HG03457 (cell line): ENCODE measurements at regions not wholly inside any gene's neighbourhood (a gene's known extent, or its start where the extent isn't known, plus 50 kb on each side); places are given as distances from the start of the nearest gene placed in this dataset.
"Not testable (repeated sequence)": the region's sequence is repeated elsewhere in the genome, so short reads cannot be mapped to it uniquely, and the experiment has no call there.

ENCODE experiments used
- ATAC-seq: cut with Tn5 transposase; IDR thresholded peaks from one replicate; pipeline ENCODE4 v1.9.1; 2021; ENCODE audit warnings: moderate number of reproducible peaks; ENCODE audit not compliant: unreplicated experiment

- ATAC-seq = no peak
Observed at GRCh38 chr6:137653706-137654059, 159.5 kb upstream of the OLIG3 start.

GRCh38 chr6:137654365-137654981, 160.3 kb upstream of the OLIG3 start:
- no peak for ATAC-seq

GRCh38 chr6:137655291-137655690, 161.1 kb upstream of the OLIG3 start:
- ATAC-seq = no peak

- ATAC-seq = no peak
Observed at GRCh38 chr6:137656735-137657134, 162.5 kb upstream of the OLIG3 start.

GRCh38 chr6:137657351-137657911, 163.2 kb upstream of the OLIG3 start:
- no peak for ATAC-seq

- ATAC-seq = no peak
Observed at GRCh38 chr6:137658287-137658686, 164.1 kb upstream of the OLIG3 start.

- ATAC-seq = no peak
Observed at GRCh38 chr6:137659871-137660270, 165.7 kb upstream of the OLIG3 start.

GRCh38 chr6:137660296-137660731, 166.1 kb upstream of the OLIG3 start:
- ATAC-seq = no peak

GRCh38 chr6:137661601-137662000, 167.4 kb upstream of the OLIG3 start:
- ATAC-seq = no peak

- no peak for ATAC-seq
Observed at GRCh38 chr6:137664183-137664582, 170.0 kb upstream of the OLIG3 start.

GRCh38 chr6:137665342-137665934, 171.2 kb upstream of the OLIG3 start:
- no peak for ATAC-seq

GRCh38 chr6:137666202-137666774, 172.1 kb upstream of the OLIG3 start:
- ATAC-seq = no peak

GRCh38 chr6:137673603-137674002, 179.4 kb upstream of the OLIG3 start:
- no peak for ATAC-seq

GRCh38 chr6:137676888-137677287, 182.7 kb upstream of the OLIG3 start:
- ATAC-seq = no peak

GRCh38 chr6:137677709-137678108, 183.5 kb upstream of the OLIG3 start:
- no peak for ATAC-seq

- ATAC-seq = no peak
Observed at GRCh38 chr6:137678451-137678850, 184.3 kb upstream of the OLIG3 start.

- ATAC-seq = no peak
Observed at GRCh38 chr6:137680705-137681346, 186.2 kb upstream of the TNFAIP3 start.

- ATAC-seq = no peak
Observed at GRCh38 chr6:137681445-137682009, 185.5 kb upstream of the TNFAIP3 start.

- ATAC-seq = not testable (repeated sequence)
Observed at GRCh38 chr6:137682658-137683057, 184.4 kb upstream of the TNFAIP3 start.

- ATAC-seq = no peak
Observed at GRCh38 chr6:137683916-137684315, 183.1 kb upstream of the TNFAIP3 start.

GRCh38 chr6:137685798-137686375, 181.2 kb upstream of the TNFAIP3 start:
- no peak for ATAC-seq
